Skin of body (tissue), 1 donor: ENCODE measurements at regions not wholly inside any gene's neighbourhood (a gene's known extent, or its start where the extent isn't known, plus 50 kb on each side); places are given as distances from the start of the nearest gene placed in this dataset.
"Not testable (repeated sequence)": the region's sequence is repeated elsewhere in the genome, so short reads cannot be mapped to it uniquely, and the experiment has no call there.

ENCODE experiments used
- DNase-seq: peaks from one replicate; lab custom pipeline; 2025; lab: John Stamatoyannopoulos, UW

- DNase-seq: no peak
Observed at GRCh38 chr1:60742339-60742738, 340.0 kb upstream of the NFIA start.

GRCh38 chr1:60740154-60740553 lies 342.2 kb upstream of the NFIA start:
- no peak for DNase-seq

GRCh38 chr1:60739729-60740128 lies 342.6 kb upstream of the NFIA start:
- DNase-seq: no peak

GRCh38 chr1:60732977-60733401 lies 349.4 kb upstream of the NFIA start:
- DNase-seq: no peak

DNA sequence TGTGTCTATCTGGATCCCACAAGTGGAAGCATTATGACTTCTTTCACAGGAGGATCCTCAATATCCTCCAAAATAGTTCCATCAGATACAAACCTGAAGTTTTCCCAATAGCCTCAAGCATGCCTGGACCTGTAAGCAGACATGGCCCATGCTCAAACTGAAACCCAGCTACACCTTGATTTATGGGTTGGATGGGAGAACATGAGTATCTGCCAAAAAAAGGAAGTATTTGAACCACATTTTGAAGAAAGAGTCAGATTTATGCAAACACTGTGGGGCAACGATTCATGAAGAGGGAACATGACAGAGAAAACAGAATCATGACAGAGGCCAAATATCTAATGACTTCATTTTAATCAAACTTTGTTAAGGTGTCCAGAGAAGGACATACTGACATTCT lies 351.0 kb upstream of the NFIA start:
- no peak for DNase-seq

DNA sequence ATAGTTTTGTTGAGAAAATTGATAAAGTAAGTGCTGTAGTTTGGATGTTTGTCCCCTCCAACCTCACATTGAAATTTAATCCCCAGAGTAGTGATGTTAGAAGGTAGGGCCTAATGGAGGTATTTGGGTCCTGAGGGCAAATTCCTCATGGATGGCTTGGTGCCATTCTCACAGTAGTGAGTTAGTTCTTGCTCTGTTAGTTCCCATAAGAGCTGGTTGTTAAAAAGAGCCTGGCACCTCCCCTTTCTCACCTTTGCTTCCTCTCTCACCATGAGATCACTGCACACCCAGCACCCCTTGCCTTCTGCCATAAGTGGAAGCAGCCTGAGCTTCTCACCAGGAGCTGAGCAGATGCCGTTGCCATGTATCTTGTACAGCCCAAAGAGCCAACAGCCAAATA lies 354.8 kb upstream of the NFIA start:
- no peak for DNase-seq

DNA sequence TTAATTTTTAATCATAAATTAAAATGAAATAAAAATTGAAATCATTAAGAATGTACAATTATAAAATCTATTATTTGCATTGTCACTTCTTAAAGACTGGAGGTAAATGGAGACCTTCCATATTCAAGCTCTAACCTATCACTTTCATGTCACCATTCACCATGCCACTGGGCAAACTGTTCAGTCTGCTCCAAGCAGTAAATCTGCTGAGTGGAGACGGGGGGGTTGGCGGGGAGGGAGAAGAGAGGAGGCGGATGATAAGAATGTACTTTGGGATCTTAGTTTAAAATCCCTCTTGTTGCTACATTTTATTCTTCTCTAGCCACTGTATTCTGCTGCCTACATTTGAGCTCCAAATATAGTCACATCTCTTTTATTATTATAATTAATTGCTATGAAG lies 365.9 kb upstream of the NFIA start:
- DNase-seq: no peak

- DNase-seq: no peak
Observed at GRCh38 chr1:60715970-60716369, 366.4 kb upstream of the NFIA start.

GRCh38 chr1:60709426-60709825 lies 372.9 kb upstream of the NFIA start:
- DNase-seq: no peak

GRCh38 chr1:60705026-60705425 lies 377.3 kb upstream of the NFIA start:
- no peak for DNase-seq

- DNase-seq: no peak
Observed at GRCh38 chr1:60703155-60703554, 379.2 kb upstream of the NFIA start.

GRCh38 chr1:60699325-60699724 lies 383.0 kb upstream of the NFIA start:
- DNase-seq: peak; percentile 29

DNA sequence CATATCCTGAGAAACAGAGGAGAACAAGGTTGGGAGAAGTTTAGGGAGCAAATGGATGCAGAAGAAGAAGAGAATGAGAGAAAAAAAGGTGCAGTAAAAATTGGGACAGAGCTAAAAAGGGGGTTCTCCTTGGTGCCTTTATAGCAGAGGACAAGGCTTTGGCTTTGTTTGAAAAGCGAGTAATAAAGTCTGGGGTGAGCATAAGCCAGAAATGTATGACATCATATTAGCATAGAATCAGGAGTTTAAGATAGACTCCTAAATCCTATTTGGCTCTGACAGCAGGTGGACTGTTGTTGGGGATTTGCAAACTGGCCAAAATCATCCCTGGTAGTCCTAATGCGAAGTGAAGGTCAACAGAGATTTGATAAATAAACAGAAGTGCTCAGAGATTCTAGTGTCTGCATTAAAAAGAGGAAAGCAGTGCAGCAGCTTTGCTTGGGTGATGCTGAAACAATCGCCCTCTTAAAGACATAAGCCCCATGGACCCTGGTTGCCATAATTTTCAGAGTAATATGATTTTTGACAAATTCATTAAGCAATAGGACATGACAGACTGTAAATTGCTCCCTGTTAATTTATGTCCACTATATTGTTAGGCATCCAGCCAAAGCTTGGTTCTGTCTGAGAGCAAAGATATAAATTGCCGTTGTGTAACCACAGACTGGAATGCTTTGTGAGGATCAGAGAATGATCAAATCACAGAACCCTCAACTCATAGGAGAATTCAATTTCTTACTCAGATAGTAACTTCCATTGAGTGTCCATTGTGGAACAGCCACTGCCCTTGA lies 385.0 kb upstream of the NFIA start:
- no peak for DNase-seq

DNA sequence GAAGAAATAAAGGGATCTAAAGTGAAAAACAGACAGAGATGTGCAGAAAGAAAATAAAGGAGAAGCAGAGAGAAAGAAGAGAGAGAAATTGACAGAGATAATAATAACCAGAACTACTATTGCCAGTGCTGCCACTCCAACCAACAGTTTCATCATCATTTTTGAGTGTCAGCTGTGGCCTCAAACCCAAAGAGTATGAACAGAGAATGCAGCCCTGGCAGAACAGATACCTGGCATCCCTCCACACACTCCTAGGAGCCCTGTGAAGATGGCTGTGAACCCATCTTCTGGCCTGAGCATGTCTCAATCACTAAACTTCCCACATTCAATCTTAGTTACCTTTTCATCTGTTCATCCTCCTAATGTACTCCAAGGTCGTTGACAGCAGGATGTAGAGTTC lies 385.8 kb upstream of the NFIA start:
- DNase-seq: no peak

- no peak for DNase-seq
Observed at GRCh38 chr1:60695716-60696171, 386.6 kb upstream of the NFIA start.

GRCh38 chr1:60694980-60695379 lies 387.4 kb upstream of the NFIA start:
- DNase-seq: no peak

GRCh38 chr1:60692031-60692430 lies 390.3 kb upstream of the NFIA start:
- DNase-seq: no peak

- DNase-seq: not testable (repeated sequence)
Observed at GRCh38 chr1:60688221-60688620, 394.1 kb upstream of the NFIA start.

GRCh38 chr1:60681095-60681860 lies 401.1 kb upstream of the NFIA start:
- DNase-seq: no peak

- no peak for DNase-seq
Observed at GRCh38 chr1:60679524-60680375, 402.6 kb upstream of the NFIA start.

DNA sequence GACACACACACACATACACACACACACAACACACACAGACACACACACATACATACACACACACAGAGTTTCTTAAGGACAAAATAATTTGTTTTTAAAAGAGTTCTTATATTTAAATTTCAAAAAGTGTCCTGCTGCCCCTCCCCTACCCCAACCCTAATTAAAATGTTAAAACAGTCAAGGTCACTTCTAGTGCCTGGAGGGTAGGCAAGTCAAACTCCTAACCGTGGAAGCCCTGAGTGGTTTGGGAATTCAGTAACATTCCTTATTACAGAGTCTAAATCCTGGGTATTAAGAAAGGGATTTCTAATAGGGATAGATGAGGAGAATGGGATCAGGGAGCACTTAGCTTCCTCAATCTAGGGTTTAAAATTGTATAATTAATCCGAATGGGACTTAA lies 403.6 kb upstream of the NFIA start:
- no peak for DNase-seq

DNA sequence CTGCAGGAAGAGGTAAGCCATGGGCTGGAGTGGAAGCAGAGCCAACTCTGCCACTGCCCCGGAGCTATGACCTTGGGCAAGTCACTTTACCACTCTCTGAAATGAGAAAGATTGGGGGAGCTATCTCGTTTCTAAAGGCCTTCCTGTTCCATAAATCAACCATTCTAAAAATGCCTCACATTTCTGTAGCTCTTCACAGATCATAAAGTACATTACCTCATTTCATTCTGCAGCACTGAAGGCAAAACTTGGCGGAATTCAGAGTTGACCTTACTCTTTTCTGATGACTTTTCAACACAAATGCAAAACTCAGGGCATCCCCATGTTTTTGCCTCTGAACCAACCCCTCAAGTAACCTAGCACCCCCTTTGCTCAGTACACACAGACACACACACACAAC lies 404.0 kb upstream of the NFIA start:
- no peak for DNase-seq
